ENCODE measurements at regions not wholly inside any gene's neighbourhood (a gene's known extent, or its start where the extent isn't known, plus 50 kb on each side); places are given as distances from the start of the nearest gene placed in this dataset.

- TF ChIP-seq CTCF (conservative IDR thresholded peaks at IDR 0.05 in 1 of 2, IDR thresholded peaks at IDR 0.05 in 1 of 2; ENCODE audit: extremely low read depth in 1 of 2, insufficient read depth in 1 of 2, low read depth in 1 of 2, low read length in 2 of 2), result no peak
- TF ChIP-seq EZH2 (IDR thresholded peaks at IDR 0.05; ENCODE audit: borderline replicate concordance, low read length), result no peak
Measured at GRCh38 chr18:28652654-28653053, 475.7 kb upstream of the CDH2 start.

Data from mammary epithelial cell (primary cell).